ENCODE measurements at regions not wholly inside any gene's neighbourhood (a gene's known extent, or its start where the extent isn't known, plus 50 kb on each side); places are given as distances from the start of the nearest gene placed in this dataset.

DNA sequence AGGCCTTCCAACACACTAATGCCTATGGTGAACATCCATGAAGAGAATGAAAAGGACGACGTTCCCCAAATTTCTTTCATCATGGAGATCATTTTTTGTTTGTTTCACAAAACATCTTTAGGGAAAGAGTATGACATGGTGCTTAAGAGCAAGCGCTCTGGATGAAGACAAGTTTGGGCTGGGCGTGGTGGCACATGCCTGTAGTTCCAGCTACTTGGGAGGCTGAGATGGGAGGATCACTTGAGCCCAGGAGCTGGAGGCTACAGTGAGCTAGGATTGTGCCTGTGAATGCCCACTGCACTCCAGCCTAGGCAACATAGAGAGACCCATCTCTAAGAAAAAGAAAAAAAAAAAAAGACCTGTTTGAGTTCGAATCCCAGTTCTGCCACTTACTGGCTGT lies 253.1 kb downstream of the PTPRU start:
- H3K4me3 ChIP-seq (ENCODE audit: control insufficient read depth, low read depth, low read length) = no peak overlapping the region
- TF ChIP-seq, protein P1, sequence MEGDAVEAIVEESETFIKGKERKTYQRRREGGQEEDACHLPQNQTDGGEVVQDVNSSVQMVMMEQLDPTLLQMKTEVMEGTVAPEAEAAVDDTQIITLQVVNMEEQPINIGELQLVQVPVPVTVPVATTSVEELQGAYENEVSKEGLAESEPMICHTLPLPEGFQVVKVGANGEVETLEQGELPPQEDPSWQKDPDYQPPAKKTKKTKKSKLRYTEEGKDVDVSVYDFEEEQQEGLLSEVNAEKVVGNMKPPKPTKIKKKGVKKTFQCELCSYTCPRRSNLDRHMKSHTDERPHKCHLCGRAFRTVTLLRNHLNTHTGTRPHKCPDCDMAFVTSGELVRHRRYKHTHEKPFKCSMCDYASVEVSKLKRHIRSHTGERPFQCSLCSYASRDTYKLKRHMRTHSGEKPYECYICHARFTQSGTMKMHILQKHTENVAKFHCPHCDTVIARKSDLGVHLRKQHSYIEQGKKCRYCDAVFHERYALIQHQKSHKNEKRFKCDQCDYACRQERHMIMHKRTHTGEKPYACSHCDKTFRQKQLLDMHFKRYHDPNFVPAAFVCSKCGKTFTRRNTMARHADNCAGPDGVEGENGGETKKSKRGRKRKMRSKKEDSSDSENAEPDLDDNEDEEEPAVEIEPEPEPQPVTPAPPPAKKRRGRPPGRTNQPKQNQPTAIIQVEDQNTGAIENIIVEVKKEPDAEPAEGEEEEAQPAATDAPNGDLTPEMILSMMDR (IDR thresholded peaks at IDR 0.05; ENCODE audit: control insufficient read depth, insufficient read depth, low read depth, low read length, missing control alignments) = no peak
- no peak for DNase-seq (ENCODE audit: low read depth)

- no peak for DNase-seq (ENCODE audit: low read depth)
- TF ChIP-seq, protein P1 (IDR thresholded peaks at IDR 0.05; ENCODE audit: control insufficient read depth, insufficient read depth, low read depth, low read length, missing control alignments) = no peak
- H3K4me3 ChIP-seq (ENCODE audit: control insufficient read depth, low read depth, low read length) = no peak overlapping the region
These were observed 252.5 kb downstream of the PTPRU start for GRCh38 chr1:29488794-29489311.

- H3K4me3 ChIP-seq (ENCODE audit: control insufficient read depth, low read depth, low read length) = no peak overlapping the region
- DNase-seq (ENCODE audit: low read depth) = no peak
- TF ChIP-seq, protein P1 (IDR thresholded peaks at IDR 0.05; ENCODE audit: control insufficient read depth, insufficient read depth, low read depth, low read length, missing control alignments) = no peak
These were observed 251.9 kb downstream of the PTPRU start for GRCh38 chr1:29488086-29488793.

DNA sequence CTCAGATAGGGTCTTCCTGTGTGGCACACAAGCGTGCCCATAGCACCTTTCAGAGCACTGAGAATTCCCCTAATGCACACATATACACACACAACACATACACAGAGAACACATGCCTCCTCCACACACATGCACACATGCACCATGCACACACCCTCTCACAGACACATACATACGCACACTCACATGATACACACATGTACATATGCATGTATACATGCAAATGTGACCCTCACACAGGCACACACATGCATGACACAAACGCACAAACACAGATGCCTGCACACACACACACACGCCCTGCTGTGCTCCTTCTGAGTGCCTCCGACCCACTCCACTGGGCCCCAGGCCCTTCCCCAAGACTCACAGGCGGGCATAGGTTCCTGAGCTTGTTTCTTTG lies 251.0 kb downstream of the PTPRU start:
- TF ChIP-seq, protein P1 (IDR thresholded peaks at IDR 0.05; ENCODE audit: control insufficient read depth, insufficient read depth, low read depth, low read length, missing control alignments) = no peak
- no peak overlapping the region for H3K4me3 ChIP-seq (ENCODE audit: control insufficient read depth, low read depth, low read length)
- no peak for DNase-seq (ENCODE audit: low read depth)

GRCh38 chr1:29485096-29485925 lies 249.0 kb downstream of the PTPRU start:
- DNase-seq (ENCODE audit: low read depth) = no peak
- no peak overlapping the region for H3K4me3 ChIP-seq (ENCODE audit: control insufficient read depth, low read depth, low read length)
- TF ChIP-seq, protein P1 (IDR thresholded peaks at IDR 0.05; ENCODE audit: control insufficient read depth, insufficient read depth, low read depth, low read length, missing control alignments) = no peak

DNA sequence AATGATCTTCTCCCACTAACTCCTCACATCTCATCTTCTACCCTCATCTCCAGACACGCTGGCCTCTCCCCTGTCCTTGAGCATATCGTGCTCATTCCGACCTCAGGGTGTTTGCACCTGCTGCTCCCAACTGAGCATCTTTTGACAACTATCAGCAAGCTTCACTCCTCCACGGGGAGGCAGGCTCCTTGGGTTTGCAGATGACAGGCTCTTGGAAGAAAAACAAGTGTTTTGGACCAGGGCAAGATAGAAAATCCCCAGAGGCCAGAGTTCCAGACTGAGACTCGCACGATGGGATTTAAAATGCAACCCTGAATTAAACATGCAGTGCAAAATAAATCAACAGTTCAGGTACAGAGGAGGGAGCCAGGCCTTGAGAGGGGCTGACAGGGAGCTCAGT lies 246.7 kb downstream of the PTPRU start:
- H3K4me3 ChIP-seq (ENCODE audit: control insufficient read depth, low read depth, low read length) = no peak overlapping the region
- no peak for DNase-seq (ENCODE audit: low read depth)
- TF ChIP-seq, protein P1 (IDR thresholded peaks at IDR 0.05; ENCODE audit: control insufficient read depth, insufficient read depth, low read depth, low read length, missing control alignments) = no peak

All from AG09309 (cell line).